ENCODE measurements at regions not wholly inside any gene's neighbourhood (a gene's known extent, or its start where the extent isn't known, plus 50 kb on each side); places are given as distances from the start of the nearest gene placed in this dataset.
"Not testable (repeated sequence)": the region's sequence is repeated elsewhere in the genome, so short reads cannot be mapped to it uniquely, and the experiment has no call there.

GRCh38 chr10:31135791-31136190 is 104.1 kb upstream of the ZNF438 start:
- not testable (repeated sequence) for H3K27me3 ChIP-seq (ENCODE audit: control insufficient read depth in 1 of 2, insufficient read depth in 2 of 2, low read length in 2 of 2); H3K27ac ChIP-seq (ENCODE audit: low read depth, low read length); H3K9ac ChIP-seq (ENCODE audit: low read length); H3K4me3 ChIP-seq (ENCODE audit: low read depth in 1 of 2, low read length in 2 of 2); H3K9me3 ChIP-seq (ENCODE audit: low read length); H3K36me3 ChIP-seq (ENCODE audit: insufficient read depth, low read length)
- H3K4me1 ChIP-seq (ENCODE audit: insufficient read depth, low read length) = peaks cover 27% of the 10 kb centered on the region

GRCh38 chr10:31136386-31136785 is 104.7 kb upstream of the ZNF438 start:
- no peaks in the 10 kb centered on the region for H3K9me3 ChIP-seq (ENCODE audit: low read length)
- H3K4me3 ChIP-seq (ENCODE audit: low read depth in 1 of 2, low read length in 2 of 2) = no peak overlapping the region
- H3K27ac ChIP-seq (ENCODE audit: low read depth, low read length) = peak overlapping the region; percentile 35
- H3K36me3 ChIP-seq (ENCODE audit: insufficient read depth, low read length) = no peaks in the 10 kb centered on the region
- no peaks in the 10 kb centered on the region for H3K27me3 ChIP-seq (ENCODE audit: control insufficient read depth in 1 of 2, insufficient read depth in 2 of 2, low read length in 2 of 2)
- H3K9ac ChIP-seq (ENCODE audit: low read length) = no peak overlapping the region
- H3K4me1 ChIP-seq (ENCODE audit: insufficient read depth, low read length) = peaks cover 27% of the 10 kb centered on the region

GRCh38 chr10:31136930-31137885 is 105.5 kb upstream of the ZNF438 start:
- Histone ChIP-seq H3K4me3 (ENCODE audit: low read depth in 1 of 2, low read length in 2 of 2) (no peak overlapping the region), H3K27ac (ENCODE audit: low read depth, low read length) (peak overlapping the region; percentile 35), H3K27me3 (ENCODE audit: control insufficient read depth in 1 of 2, insufficient read depth in 2 of 2, low read length in 2 of 2) (no peaks in the 10 kb centered on the region), H3K9ac (ENCODE audit: low read length) (no peak overlapping the region), H3K4me1 (ENCODE audit: insufficient read depth, low read length) (peaks cover 27% of the 10 kb centered on the region), H3K9me3 (ENCODE audit: low read length) (no peaks in the 10 kb centered on the region), H3K36me3 (ENCODE audit: insufficient read depth, low read length) (no peaks in the 10 kb centered on the region)

- Histone ChIP-seq H3K9ac (ENCODE audit: low read length) (no peak overlapping the region), H3K4me1 (ENCODE audit: insufficient read depth, low read length) (peaks cover 27% of the 10 kb centered on the region), H3K36me3 (ENCODE audit: insufficient read depth, low read length) (no peaks in the 10 kb centered on the region), H3K4me3 (ENCODE audit: low read depth in 1 of 2, low read length in 2 of 2) (no peak overlapping the region), H3K27ac (ENCODE audit: low read depth, low read length) (no peak overlapping the region), H3K27me3 (ENCODE audit: control insufficient read depth in 1 of 2, insufficient read depth in 2 of 2, low read length in 2 of 2) (no peaks in the 10 kb centered on the region), H3K9me3 (ENCODE audit: low read length) (no peaks in the 10 kb centered on the region)
These were observed 106.4 kb upstream of the ZNF438 start for GRCh38 chr10:31138026-31138553.

GRCh38 chr10:31139497-31139896 is 107.8 kb upstream of the ZNF438 start:
- Histone ChIP-seq H3K27me3 (ENCODE audit: control insufficient read depth in 1 of 2, insufficient read depth in 2 of 2, low read length in 2 of 2) (no peaks in the 10 kb centered on the region), H3K27ac (ENCODE audit: low read depth, low read length) (no peak overlapping the region), H3K4me1 (ENCODE audit: insufficient read depth, low read length) (peaks cover 21% of the 10 kb centered on the region), H3K9ac (ENCODE audit: low read length) (no peak overlapping the region), H3K9me3 (ENCODE audit: low read length) (no peaks in the 10 kb centered on the region), H3K36me3 (ENCODE audit: insufficient read depth, low read length) (no peaks in the 10 kb centered on the region), H3K4me3 (ENCODE audit: low read depth in 1 of 2, low read length in 2 of 2) (no peak overlapping the region)

GRCh38 chr10:31140716-31141115 is 109.1 kb upstream of the ZNF438 start:
- Histone ChIP-seq H3K9me3 (ENCODE audit: low read length) (no peaks in the 10 kb centered on the region), H3K4me3 (ENCODE audit: low read depth in 1 of 2, low read length in 2 of 2) (no peak overlapping the region), H3K27me3 (ENCODE audit: control insufficient read depth in 1 of 2, insufficient read depth in 2 of 2, low read length in 2 of 2) (no peaks in the 10 kb centered on the region), H3K36me3 (ENCODE audit: insufficient read depth, low read length) (no peaks in the 10 kb centered on the region), H3K9ac (ENCODE audit: low read length) (no peak overlapping the region), H3K4me1 (ENCODE audit: insufficient read depth, low read length) (peaks cover 15% of the 10 kb centered on the region), H3K27ac (ENCODE audit: low read depth, low read length) (no peak overlapping the region)

GRCh38 chr10:31142026-31142425 is 110.4 kb upstream of the ZNF438 start:
- no peak overlapping the region for H3K4me3 ChIP-seq (ENCODE audit: low read depth in 1 of 2, low read length in 2 of 2)
- H3K27ac ChIP-seq (ENCODE audit: low read depth, low read length) = no peak overlapping the region
- H3K36me3 ChIP-seq (ENCODE audit: insufficient read depth, low read length) = no peaks in the 10 kb centered on the region
- no peaks in the 10 kb centered on the region for H3K27me3 ChIP-seq (ENCODE audit: control insufficient read depth in 1 of 2, insufficient read depth in 2 of 2, low read length in 2 of 2)
- H3K4me1 ChIP-seq (ENCODE audit: insufficient read depth, low read length) = peaks cover 15% of the 10 kb centered on the region
- no peak overlapping the region for H3K9ac ChIP-seq (ENCODE audit: low read length)
- H3K9me3 ChIP-seq (ENCODE audit: low read length) = no peaks in the 10 kb centered on the region

GRCh38 chr10:31143331-31143935 is 111.8 kb upstream of the ZNF438 start:
- no peak overlapping the region for H3K4me3 ChIP-seq (ENCODE audit: low read depth in 1 of 2, low read length in 2 of 2)
- peaks cover 10% of the 10 kb centered on the region for H3K4me1 ChIP-seq (ENCODE audit: insufficient read depth, low read length)
- no peak overlapping the region for H3K9ac ChIP-seq (ENCODE audit: low read length)
- no peak overlapping the region for H3K27ac ChIP-seq (ENCODE audit: low read depth, low read length)
- no peaks in the 10 kb centered on the region for H3K9me3 ChIP-seq (ENCODE audit: low read length)
- no peaks in the 10 kb centered on the region for H3K27me3 ChIP-seq (ENCODE audit: control insufficient read depth in 1 of 2, insufficient read depth in 2 of 2, low read length in 2 of 2)
- no peaks in the 10 kb centered on the region for H3K36me3 ChIP-seq (ENCODE audit: insufficient read depth, low read length)

- Histone ChIP-seq H3K27ac (ENCODE audit: low read depth, low read length) (no peak overlapping the region), H3K9ac (ENCODE audit: low read length) (no peak overlapping the region), H3K4me3 (ENCODE audit: low read depth in 1 of 2, low read length in 2 of 2) (no peak overlapping the region), H3K9me3 (ENCODE audit: low read length) (no peaks in the 10 kb centered on the region), H3K4me1 (ENCODE audit: insufficient read depth, low read length) (peaks cover 10% of the 10 kb centered on the region), H3K36me3 (ENCODE audit: insufficient read depth, low read length) (no peaks in the 10 kb centered on the region), H3K27me3 (ENCODE audit: control insufficient read depth in 1 of 2, insufficient read depth in 2 of 2, low read length in 2 of 2) (no peaks in the 10 kb centered on the region)
These were observed 114.3 kb upstream of the ZNF438 start for GRCh38 chr10:31145986-31146385.

- Histone ChIP-seq H3K36me3 (ENCODE audit: insufficient read depth, low read length) (no peaks in the 10 kb centered on the region), H3K4me3 (ENCODE audit: low read depth in 1 of 2, low read length in 2 of 2) (no peak overlapping the region), H3K4me1 (ENCODE audit: insufficient read depth, low read length) (peaks cover 10% of the 10 kb centered on the region), H3K9ac (ENCODE audit: low read length) (no peak overlapping the region), H3K27me3 (ENCODE audit: control insufficient read depth in 1 of 2, insufficient read depth in 2 of 2, low read length in 2 of 2) (no peaks in the 10 kb centered on the region), H3K27ac (ENCODE audit: low read depth, low read length) (no peak overlapping the region), H3K9me3 (ENCODE audit: low read length) (no peaks in the 10 kb centered on the region)
These were observed 115.0 kb upstream of the ZNF438 start for GRCh38 chr10:31146491-31147209.

GRCh38 chr10:31147210-31147608 is 115.5 kb upstream of the ZNF438 start:
- H3K4me3 ChIP-seq (ENCODE audit: low read depth in 1 of 2, low read length in 2 of 2) = no peak overlapping the region
- H3K9ac ChIP-seq (ENCODE audit: low read length) = no peak overlapping the region
- H3K9me3 ChIP-seq (ENCODE audit: low read length) = no peaks in the 10 kb centered on the region
- H3K36me3 ChIP-seq (ENCODE audit: insufficient read depth, low read length) = no peaks in the 10 kb centered on the region
- H3K27ac ChIP-seq (ENCODE audit: low read depth, low read length) = no peak overlapping the region
- no peaks in the 10 kb centered on the region for H3K27me3 ChIP-seq (ENCODE audit: control insufficient read depth in 1 of 2, insufficient read depth in 2 of 2, low read length in 2 of 2)
- peaks cover 10% of the 10 kb centered on the region for H3K4me1 ChIP-seq (ENCODE audit: insufficient read depth, low read length)
